GM19023 (cell line): ENCODE measurements at regions not wholly inside any gene's neighbourhood (a gene's known extent, or its start where the extent isn't known, plus 50 kb on each side); places are given as distances from the start of the nearest gene placed in this dataset.

Source experiments
- ATAC-seq: cut with Tn5 transposase; IDR thresholded peaks from one replicate; pipeline ENCODE4 v1.9.1; 2021; ENCODE audit warnings: mild to moderate bottlenecking, moderate library complexity; ENCODE audit not compliant: unreplicated experiment

DNA sequence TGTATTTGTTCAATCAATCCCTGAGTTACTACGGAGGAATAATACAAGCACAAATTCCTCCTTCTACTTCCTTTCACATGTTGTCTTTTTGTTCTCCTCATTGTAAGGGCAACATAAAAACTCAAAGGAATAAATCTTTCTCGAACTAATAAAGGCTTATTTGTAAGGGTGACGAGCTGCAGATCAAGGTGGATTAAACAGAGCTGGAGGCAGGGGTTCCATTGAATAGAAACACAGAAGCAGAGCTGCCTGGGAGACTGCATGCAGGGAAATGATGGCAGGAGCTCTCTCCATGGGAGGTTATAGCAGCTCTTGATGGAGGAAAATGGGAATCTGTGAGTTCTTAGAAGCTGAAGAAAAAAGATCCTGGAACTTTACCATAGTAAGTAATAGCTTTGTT, 160.2 kb downstream of the CYYR1 start:
- ATAC-seq = no peak

DNA sequence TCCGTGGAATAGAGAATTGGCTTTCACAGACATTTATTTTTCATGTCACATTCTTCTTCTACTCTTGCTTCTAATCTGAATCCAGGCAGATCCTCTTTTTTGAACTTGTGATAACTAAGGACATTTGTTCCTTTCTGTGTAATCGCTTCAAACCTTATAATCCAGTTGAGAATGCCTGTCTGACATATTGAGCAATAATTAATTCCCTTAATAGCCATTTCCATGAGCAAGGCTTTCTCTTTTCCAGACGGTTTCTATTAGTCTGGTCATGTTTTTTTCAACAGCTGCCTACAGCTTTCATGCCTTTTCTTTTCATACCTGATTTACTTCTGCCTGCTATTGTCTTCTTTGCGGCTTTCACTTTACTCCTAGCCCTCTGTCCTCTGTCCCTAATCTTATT, 163.4 kb downstream of the CYYR1 start:
- ATAC-seq = no peak

DNA sequence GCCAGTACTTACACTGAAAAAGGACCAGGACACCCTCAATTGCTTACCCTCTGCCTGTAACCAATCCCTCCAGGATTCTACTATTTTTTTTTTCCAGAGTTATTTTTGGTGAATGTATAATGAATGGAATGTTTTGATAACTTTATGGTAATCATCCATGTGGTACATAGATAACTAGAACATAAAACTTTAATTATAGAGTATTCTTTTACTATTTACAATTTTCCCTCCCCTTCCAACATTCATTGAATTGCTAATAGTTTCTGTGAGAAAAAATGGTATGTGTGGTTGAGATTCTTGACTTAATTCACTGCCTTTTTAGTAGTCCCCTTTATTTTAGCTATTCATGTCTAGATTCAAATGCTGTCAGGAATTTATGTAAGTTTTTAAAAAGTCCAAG, 164.6 kb downstream of the CYYR1 start:
- no peak for ATAC-seq

GRCh38 chr21:26406526-26406925, 166.6 kb downstream of the CYYR1 start:
- ATAC-seq = no peak

DNA sequence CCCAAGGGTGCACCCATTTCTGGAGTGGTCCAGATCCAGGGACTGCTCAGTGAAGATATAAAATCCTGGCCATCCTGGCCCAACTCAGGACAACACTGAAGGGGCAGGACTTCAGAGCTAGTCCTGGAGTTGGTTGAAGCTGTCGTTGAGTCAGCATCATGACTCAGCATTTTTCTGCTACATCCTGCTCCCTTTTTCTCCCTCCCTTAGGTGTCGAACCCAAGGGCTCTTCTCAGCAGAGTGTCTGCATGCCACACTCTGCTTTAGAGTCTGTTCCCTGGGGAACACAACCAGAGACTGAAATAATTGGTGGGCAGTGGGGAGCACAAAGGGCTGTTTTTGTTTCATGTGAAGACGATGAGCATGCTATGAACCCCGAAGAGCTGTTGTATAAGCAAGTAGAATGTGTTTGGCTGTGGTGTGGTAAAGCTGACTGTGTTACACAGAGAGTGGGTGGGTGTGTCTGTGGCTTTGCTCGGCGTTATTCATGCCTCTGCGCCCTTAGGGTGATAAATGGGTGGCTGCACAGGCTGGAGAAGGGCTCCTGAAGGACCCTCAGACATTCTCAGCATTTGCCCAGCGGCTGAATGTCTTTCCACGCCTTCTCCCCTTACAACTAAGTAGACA, 167.2 kb downstream of the CYYR1 start:
- ATAC-seq = no peak

- no peak for ATAC-seq
Observed at GRCh38 chr21:26405071-26405470, 168.0 kb downstream of the CYYR1 start.

DNA sequence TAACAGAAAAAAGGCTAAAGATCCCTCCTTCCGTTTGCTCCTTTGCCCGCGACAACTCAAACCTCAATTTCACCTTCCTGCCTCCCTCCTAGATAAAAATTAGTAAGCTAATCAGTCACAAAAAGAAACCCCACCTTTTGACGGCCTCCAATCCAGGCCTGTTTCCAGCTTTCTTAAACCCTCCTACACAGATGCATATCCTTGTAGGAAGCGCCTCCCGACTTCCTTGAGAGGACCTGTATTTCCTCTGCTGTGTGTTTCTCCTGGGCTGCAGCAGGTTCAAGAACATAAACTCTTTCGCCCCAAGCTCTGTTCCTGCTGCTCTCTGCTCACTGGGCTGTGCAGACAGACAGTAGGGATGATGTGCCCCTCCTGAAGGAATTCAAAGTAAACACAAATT, 168.8 kb downstream of the CYYR1 start:
- ATAC-seq = no peak

GRCh38 chr21:26403321-26403720, 169.8 kb downstream of the CYYR1 start:
- no peak for ATAC-seq

DNA sequence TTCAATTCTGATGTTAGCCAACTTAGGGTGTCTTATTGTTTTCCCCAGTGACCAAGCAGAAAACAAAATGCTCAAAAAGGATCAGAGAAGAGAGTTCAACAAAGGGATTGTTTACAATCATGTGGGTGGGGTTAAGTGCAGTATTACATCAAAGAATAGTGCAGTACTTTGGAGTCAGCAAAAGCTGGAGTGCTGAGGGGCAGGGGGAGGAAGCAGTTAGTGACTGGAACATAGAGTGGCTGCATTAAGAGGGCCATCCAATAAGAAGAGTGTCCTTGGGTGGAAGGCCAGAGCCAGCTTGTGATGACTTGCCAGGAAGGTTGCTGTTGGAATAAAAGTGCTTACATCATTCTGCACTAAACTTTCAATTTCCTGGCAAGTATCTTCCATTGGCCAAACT, 175.5 kb downstream of the CYYR1 start:
- ATAC-seq = no peak

- ATAC-seq = no peak
Observed at GRCh38 chr21:26394341-26394740, 178.7 kb downstream of the CYYR1 start.

DNA sequence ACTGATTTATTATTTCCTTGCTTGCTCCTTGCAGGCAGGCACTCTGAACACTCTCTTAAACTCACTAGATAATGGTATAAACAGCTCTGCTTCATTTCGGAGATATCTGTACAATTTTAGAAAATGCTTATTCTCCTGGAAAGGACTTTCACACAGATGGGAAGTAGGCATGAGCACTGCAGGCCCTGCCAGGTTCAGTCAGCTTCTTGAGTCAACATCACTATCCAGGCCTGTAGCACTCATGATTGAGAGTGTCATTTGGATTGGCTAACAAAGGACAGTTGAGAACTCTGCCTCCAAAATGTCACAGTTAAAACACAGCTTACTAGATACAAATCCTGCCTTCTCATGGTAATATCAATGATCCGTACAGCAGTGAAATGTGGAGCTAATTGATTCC, 181.9 kb downstream of the CYYR1 start:
- ATAC-seq = no peak

DNA sequence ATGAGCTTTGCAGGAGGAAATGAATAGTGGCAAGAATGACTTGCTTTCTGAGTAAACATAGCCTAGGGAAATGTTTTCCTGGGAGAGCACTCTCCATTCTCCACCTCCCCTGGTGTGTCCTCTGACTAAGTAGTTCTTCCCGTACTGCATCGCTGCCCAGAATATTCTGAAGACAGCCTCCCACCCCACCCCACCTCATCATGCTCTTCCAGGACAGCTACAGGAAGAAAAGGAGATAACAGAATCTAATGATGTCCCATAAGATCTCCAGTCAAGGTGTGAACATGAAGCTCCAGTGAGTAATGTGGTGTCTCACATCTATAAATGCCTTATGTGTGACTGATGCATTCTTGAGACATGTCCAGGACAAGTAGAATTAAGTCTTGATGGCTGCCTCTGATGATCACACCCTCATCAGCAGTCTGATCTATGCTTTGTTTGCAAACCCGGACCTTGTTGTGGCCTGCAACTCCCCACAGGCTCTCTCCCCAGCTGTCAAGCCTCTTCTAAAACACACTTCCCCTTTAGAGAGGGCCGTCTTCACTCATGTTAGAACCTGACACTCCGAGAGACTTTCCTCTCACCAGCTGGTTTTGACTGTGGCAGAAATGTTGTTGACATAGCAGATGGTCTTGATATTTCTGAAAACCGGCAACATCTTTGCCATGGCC, 183.0 kb downstream of the CYYR1 start:
- ATAC-seq = peak; percentile 64

DNA sequence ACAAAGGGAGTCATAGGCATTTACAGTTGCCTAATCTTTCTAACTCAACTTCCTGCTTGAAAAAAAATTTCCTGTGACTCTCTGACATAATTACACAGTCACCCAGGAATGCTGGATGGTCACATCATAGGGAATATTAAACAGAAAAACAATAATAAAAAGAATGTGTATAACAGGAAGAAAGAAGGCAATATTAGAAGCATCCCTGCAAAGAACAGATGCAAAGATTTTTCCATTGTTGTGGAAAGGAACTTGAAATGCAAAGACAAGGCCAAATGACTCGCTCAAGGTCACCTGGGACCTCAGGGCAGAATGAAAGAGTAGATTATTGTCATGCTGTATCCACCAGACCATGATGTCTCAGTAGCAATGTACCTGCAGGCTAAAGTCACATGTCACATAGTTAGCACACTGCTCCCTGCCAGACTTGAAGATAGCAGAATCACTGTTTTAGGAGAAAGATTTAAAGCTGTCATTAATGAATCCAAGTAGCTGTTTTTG, 184.3 kb downstream of the CYYR1 start:
- ATAC-seq = no peak

GRCh38 chr21:26385721-26386120, 187.4 kb downstream of the CYYR1 start:
- no peak for ATAC-seq

- no peak for ATAC-seq
Observed at GRCh38 chr21:26379561-26379960, 193.5 kb downstream of the CYYR1 start.

DNA sequence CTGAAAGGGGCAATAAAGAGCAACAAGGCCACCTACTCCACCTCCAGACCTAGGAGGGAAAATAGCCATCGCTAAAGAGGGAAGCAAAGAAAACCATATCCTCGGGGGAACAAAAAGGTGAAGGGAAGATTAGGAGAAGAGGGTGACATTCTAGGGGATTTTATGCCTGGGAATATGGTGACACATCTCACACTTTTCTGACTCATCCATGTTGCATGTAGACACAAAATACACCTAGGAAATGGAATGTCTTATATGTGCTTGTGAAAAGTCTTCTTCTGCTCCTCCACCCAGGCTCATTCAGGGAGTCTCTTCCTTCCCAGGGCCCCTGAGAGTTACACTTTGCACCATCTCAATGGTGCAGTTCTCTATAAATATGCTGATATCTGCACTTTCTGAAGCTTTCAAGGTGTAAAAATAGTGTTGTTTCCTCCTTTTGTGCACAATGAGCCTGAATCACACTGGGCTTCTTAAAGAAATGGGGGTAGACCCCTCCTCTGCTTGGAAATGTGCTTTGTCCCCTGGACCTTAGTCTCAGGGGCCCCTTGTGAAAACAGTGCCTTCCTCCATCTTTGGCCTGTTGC, 195.9 kb downstream of the CYYR1 start:
- ATAC-seq = no peak

DNA sequence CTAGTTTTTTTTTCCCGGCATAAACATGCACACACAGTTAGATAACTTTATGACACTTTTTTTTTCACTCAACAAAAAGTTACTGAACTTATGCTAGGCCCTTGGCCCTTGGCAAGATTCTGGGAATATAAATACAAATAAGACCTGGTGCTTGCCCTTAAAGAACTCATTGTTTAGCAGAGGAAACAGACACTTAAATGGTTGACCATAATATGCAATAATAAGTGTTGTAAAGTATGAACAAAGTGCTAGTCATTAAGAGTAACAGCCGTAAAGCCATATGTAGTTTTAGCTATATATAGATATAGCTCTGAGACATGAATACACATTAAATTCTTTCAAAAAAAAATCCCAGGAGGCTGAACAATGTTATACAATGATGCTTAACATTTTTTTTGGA, 198.3 kb downstream of the CYYR1 start:
- no peak for ATAC-seq

DNA sequence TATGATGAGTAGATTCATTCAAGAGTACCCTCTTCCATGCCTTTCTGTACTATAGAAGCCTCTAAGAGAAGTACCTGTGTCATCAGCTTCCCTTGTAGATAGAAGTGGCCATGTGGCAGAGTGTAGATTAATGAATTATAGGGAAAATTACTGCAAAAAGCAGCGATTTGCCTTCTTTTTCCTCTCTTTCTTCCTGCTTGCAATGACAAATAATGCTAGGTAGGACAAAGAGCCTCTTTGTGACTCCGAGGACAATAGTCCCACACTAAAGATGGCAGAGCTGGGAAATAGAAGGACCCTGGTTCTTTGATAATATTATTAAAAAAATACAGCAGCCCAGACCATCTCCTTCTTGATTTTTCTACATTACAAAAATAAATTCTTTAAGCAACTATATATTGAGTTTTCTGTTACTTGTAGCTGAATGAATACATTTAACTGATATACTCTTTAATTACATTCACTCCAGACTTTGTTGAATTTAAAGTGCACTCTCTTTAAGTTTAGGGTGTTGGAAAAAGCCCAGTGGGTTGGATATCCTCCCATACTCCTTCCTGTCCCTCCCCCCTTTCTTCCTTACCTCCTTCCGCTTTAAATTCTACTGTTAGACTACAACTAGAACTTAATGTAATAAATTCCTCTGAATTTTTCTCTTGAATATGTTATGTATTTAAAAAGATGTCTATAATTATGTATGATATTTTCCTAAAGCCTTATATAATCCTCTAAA, 198.2 kb upstream of the APP start:
- no peak for ATAC-seq

GRCh38 chr21:26366781-26367180, 196.2 kb upstream of the APP start:
- ATAC-seq = no peak

GRCh38 chr21:26365849-26366248, 195.3 kb upstream of the APP start:
- ATAC-seq = no peak

DNA sequence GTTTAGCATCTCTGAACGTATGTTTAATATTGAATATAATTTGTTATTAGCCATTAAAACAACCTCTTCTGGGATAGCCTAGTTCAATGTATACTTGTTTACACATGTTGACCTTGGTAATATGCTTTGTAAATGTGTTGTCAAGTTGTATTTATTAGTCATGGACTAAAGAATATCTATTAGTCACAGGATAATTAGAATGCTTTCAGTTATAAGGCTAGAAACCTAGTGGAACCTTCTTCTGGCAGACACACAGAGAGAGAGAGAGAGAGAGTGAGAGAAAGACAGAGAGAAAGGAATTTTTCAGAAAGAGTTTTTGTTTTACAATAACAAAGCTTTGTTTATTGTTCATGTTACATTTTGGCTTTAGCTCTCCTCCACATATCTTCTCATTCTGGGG, 181.1 kb upstream of the APP start:
- no peak for ATAC-seq

DNA sequence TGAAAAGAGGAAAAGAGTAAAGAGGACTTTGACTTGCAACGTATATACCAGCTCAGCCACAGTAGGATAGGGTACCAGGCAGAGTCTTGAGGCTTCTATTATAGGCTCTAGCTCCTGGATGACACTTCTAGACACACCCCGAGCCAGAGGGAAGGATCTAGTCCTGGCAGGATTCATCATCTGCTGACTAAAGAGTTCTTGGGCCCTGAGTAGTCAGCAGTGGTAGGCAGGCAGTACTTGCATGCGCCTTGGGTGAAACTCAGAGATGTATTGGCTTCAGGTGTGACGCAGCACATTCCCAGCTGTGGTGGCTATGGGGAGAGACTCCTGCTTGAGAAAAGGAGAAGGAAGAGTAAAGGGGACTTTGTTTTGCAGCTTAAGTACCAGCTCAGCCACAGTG, 162.3 kb upstream of the APP start:
- ATAC-seq = no peak
